Neural crest cell (in vitro differentiated cells): ENCODE measurements at regions not wholly inside any gene's neighbourhood (a gene's known extent, or its start where the extent isn't known, plus 50 kb on each side); places are given as distances from the start of the nearest gene placed in this dataset.

ENCODE experiments used
- DNase-seq: peaks from one replicate; pipeline ENCODE4 v3.0.0; 2021; ENCODE audit warnings: low read depth, mixed read lengths, low spot score
- H3K27ac Mint-ChIP-seq: one replicate; pipeline ENCODE4 v1.8.0; 2021; ENCODE audit warnings: mild to moderate bottlenecking, mixed read lengths; ENCODE audit not compliant: unreplicated experiment
- H3K27me3 Mint-ChIP-seq: 2 replicates; pipeline ENCODE4 v1.8.0; 2021; ENCODE audit warnings: low read depth, mild to moderate bottlenecking, mixed read lengths
- H3K36me3 Mint-ChIP-seq: 2 replicates; pipeline ENCODE4 v1.8.0; 2021; ENCODE audit warnings: low read depth, mild to moderate bottlenecking, mixed read lengths
- H3K4me1 Mint-ChIP-seq: 2 replicates; pipeline ENCODE4 v1.8.0; 2021; ENCODE audit warnings: mixed read lengths
- H3K4me3 Mint-ChIP-seq: one replicate; pipeline ENCODE4 v1.8.0; 2021; ENCODE audit warnings: mild to moderate bottlenecking, mixed read lengths
- H3K9me3 Mint-ChIP-seq: 2 replicates; pipeline ENCODE4 v1.8.0; 2021; ENCODE audit warnings: mixed read lengths
- CTCF ChIP-seq: fragments of 200-600 bp; sonication (generic); conservative IDR thresholded peaks from 2 replicates; pipeline ENCODE4 v1.5.0; 2021; ENCODE audit warnings: antibody characterized with exemption, mild to moderate bottlenecking

GRCh38 chr2:175442441-175442840 is 260.9 kb upstream of the ATP5MC3 start:
- no peaks in the 10 kb centered on the region for H3K36me3 Mint-ChIP-seq
- no peak for DNase-seq

GRCh38 chr2:175441181-175441761 is 259.8 kb upstream of the ATP5MC3 start:
- Mint-ChIP-seq H3K9me3 (no peaks in the 10 kb centered on the region), H3K27ac (peak overlapping the region; percentile 54), H3K36me3 (no peaks in the 10 kb centered on the region), H3K4me1 (peaks cover 34% of the 10 kb centered on the region), H3K4me3 (peak overlapping the region; percentile 60), H3K27me3 (no peaks in the 10 kb centered on the region)
- DNase-seq, result peak; percentile 4
- no peak for TF ChIP-seq CTCF

More at GRCh38 chr2:175442441-175442840, 260.9 kb upstream of the ATP5MC3 start:
- no peak overlapping the region for H3K27ac Mint-ChIP-seq
- H3K4me3 Mint-ChIP-seq, result peak overlapping the region; percentile 11
- TF ChIP-seq CTCF, result no peak
- H3K27me3 Mint-ChIP-seq, result no peaks in the 10 kb centered on the region
- H3K9me3 Mint-ChIP-seq, result no peaks in the 10 kb centered on the region
- H3K4me1 Mint-ChIP-seq, result peaks cover 36% of the 10 kb centered on the region

GRCh38 chr2:175439416-175439815 is 257.9 kb upstream of the ATP5MC3 start:
- H3K27me3 Mint-ChIP-seq, result no peaks in the 10 kb centered on the region
- peak overlapping the region; percentile 7 for H3K4me3 Mint-ChIP-seq
- no peak for DNase-seq
- no peak for TF ChIP-seq CTCF
- peaks cover 34% of the 10 kb centered on the region for H3K4me1 Mint-ChIP-seq
- no peaks in the 10 kb centered on the region for H3K9me3 Mint-ChIP-seq
- no peak overlapping the region for H3K27ac Mint-ChIP-seq
- no peaks in the 10 kb centered on the region for H3K36me3 Mint-ChIP-seq

GRCh38 chr2:175437167-175437566 is 255.7 kb upstream of the ATP5MC3 start:
- DNase-seq, result no peak
- H3K4me1 Mint-ChIP-seq, result peaks cover 36% of the 10 kb centered on the region
- no peak for TF ChIP-seq CTCF
- no peaks in the 10 kb centered on the region for H3K36me3 Mint-ChIP-seq
- no peak overlapping the region for H3K27ac Mint-ChIP-seq
- H3K4me3 Mint-ChIP-seq, result no peak overlapping the region
- no peaks in the 10 kb centered on the region for H3K27me3 Mint-ChIP-seq
- H3K9me3 Mint-ChIP-seq, result no peaks in the 10 kb centered on the region

- TF ChIP-seq CTCF, result no peak
- Mint-ChIP-seq H3K27ac (no peak overlapping the region), H3K36me3 (no peaks in the 10 kb centered on the region), H3K9me3 (no peaks in the 10 kb centered on the region), H3K4me1 (peaks cover 36% of the 10 kb centered on the region), H3K27me3 (no peaks in the 10 kb centered on the region), H3K4me3 (no peak overlapping the region)
- DNase-seq, result no peak
These were observed 254.6 kb upstream of the ATP5MC3 start for GRCh38 chr2:175436076-175436475.
